HEK293 (cell line): ENCODE measurements at regions not wholly inside any gene's neighbourhood (a gene's known extent, or its start where the extent isn't known, plus 50 kb on each side); places are given as distances from the start of the nearest gene placed in this dataset.

ENCODE experiments used
- CTCF ChIA-PET: fragments of 350-600 bp; formaldehyde crosslinking; extraction: SDS; loops from one replicate; lab custom pipeline; 2021; ENCODE audit warnings: antibody characterized with exemption; lab: Yijun Ruan, JAX
- POLR2A ChIA-PET: fragments of 300-600 bp; formaldehyde crosslinking; extraction: SDS; loops from one replicate; lab custom pipeline; 2020; ENCODE audit warnings: antibody characterized with exemption, inconsistent platforms; lab: Yijun Ruan, JAX
- H3K27ac ChIP-seq: fragments of 200-500 bp; sonication (Bioruptor generic); 2 replicates; pipeline ENCODE4 v1.5.1; 2014; ENCODE audit warnings: low read depth, low read length, control low read depth, inconsistent platforms; ENCODE audit errors: extremely low read depth
- H3K36me3 ChIP-seq, 2 experiments: fragments of 200-500 bp in 1 of 2; sonication (Bioruptor generic) in 1 of 2; 1 replicate in 1 of 2; 2 replicates in 1 of 2; pipeline ENCODE4 v1.5.1; 2014 to 2017; ENCODE audit warnings: inconsistent platforms in 2 of 2, low read length in 2 of 2; ENCODE audit not compliant: control insufficient read depth in 2 of 2, insufficient read depth in 1 of 2
- H3K4me1 ChIP-seq: fragments of 200-500 bp; sonication (Bioruptor generic); 2 replicates; pipeline ENCODE4 v1.5.1; 2014; ENCODE audit warnings: mild to moderate bottlenecking, low read length, inconsistent platforms; ENCODE audit not compliant: control insufficient read depth, insufficient read depth
- H3K4me3 ChIP-seq: 2 replicates; pipeline ENCODE4 v1.5.1; 2011; ENCODE audit warnings: low read depth, mild to moderate bottlenecking, control low read depth, low read length, moderate library complexity
- H3K9me3 ChIP-seq: fragments of 200-500 bp; sonication (Bioruptor generic); 2 replicates; pipeline ENCODE4 v1.5.1; 2014; ENCODE audit warnings: low read depth, low read length, inconsistent platforms; ENCODE audit not compliant: control insufficient read depth, insufficient read depth
- EGR2 ChIP-seq: fragments of 450-650 bp; formaldehyde crosslinking; IDR thresholded peaks from 2 replicates; pipeline ENCODE4 v1.5.1; 2016; ENCODE audit warnings: low read depth, missing biosample characterization, missing genetic modification characterization
- GLIS1 ChIP-seq: fragments of 450-650 bp; formaldehyde crosslinking; IDR thresholded peaks from 2 replicates; pipeline ENCODE4 v1.5.1; 2016; ENCODE audit warnings: missing biosample characterization, missing genetic modification characterization
- GLIS2 ChIP-seq: fragments of 450-650 bp; formaldehyde crosslinking; IDR thresholded peaks from 2 replicates; pipeline ENCODE4 v1.5.1; 2016; ENCODE audit warnings: missing biosample characterization, missing genetic modification characterization
- PATZ1 ChIP-seq: fragments of 450-650 bp; formaldehyde crosslinking; IDR thresholded peaks from 2 replicates; pipeline ENCODE4 v1.5.1; 2016; ENCODE audit warnings: missing biosample characterization, missing genetic modification characterization
- PRDM2 ChIP-seq: fragments of 450-650 bp; formaldehyde crosslinking; IDR thresholded peaks from 2 replicates; pipeline ENCODE4 v1.5.1; 2016; ENCODE audit warnings: missing biosample characterization, missing genetic modification characterization, borderline replicate concordance
- ZBTB20 ChIP-seq: fragments of 450-650 bp; formaldehyde crosslinking; IDR thresholded peaks from 2 replicates; pipeline ENCODE4 v1.5.1; 2016; ENCODE audit warnings: missing biosample characterization, missing genetic modification characterization
- ZBTB48 ChIP-seq: fragments of 450-650 bp; formaldehyde crosslinking; IDR thresholded peaks from 2 replicates; pipeline ENCODE4 v1.5.1; 2016; ENCODE audit warnings: missing biosample characterization, missing genetic modification characterization
- ZFHX2 ChIP-seq: fragments of 450-650 bp; formaldehyde crosslinking; conservative IDR thresholded peaks from 2 replicates; pipeline ENCODE4 v1.5.1; 2016; ENCODE audit warnings: missing biosample characterization, missing genetic modification characterization
- ZFP41 ChIP-seq: fragments of 450-650 bp; formaldehyde crosslinking; IDR thresholded peaks from 2 replicates; pipeline ENCODE4 v1.5.1; 2016; ENCODE audit warnings: missing biosample characterization, missing genetic modification characterization, borderline replicate concordance
- ZIC2 ChIP-seq: fragments of 450-650 bp; formaldehyde crosslinking; IDR thresholded peaks from 2 replicates; pipeline ENCODE4 v1.5.1; 2016; ENCODE audit warnings: missing biosample characterization, missing genetic modification characterization
- ZNF394 ChIP-seq: fragments of 450-650 bp; formaldehyde crosslinking; IDR thresholded peaks from 2 replicates; pipeline ENCODE4 v1.5.1; 2016; ENCODE audit warnings: missing biosample characterization, missing genetic modification characterization, mild to moderate bottlenecking, moderate library complexity, borderline replicate concordance
- ZNF473 ChIP-seq: fragments of 450-650 bp; formaldehyde crosslinking; IDR thresholded peaks from 2 replicates; pipeline ENCODE4 v1.5.1; 2017; ENCODE audit warnings: missing biosample characterization, missing genetic modification characterization
- ZNF704 ChIP-seq: fragments of 450-650 bp; formaldehyde crosslinking; IDR thresholded peaks from 2 replicates; pipeline ENCODE4 v1.5.1; 2016; ENCODE audit warnings: missing biosample characterization, missing genetic modification characterization
- TF ChIP-seq, protein P1 (sequence below): fragments of 450-650 bp; formaldehyde crosslinking; IDR thresholded peaks from 2 replicates; pipeline ENCODE4 v1.5.1; 2016; ENCODE audit warnings: missing biosample characterization, missing genetic modification characterization

- Histone ChIP-seq H3K4me1 (no peaks in the 10 kb centered on the region), H3K36me3 (no peaks in the 10 kb centered on the region), H3K27ac (no peak overlapping the region), H3K9me3 (no peaks in the 10 kb centered on the region), H3K4me3 (no peak overlapping the region)
- ChIA-PET CTCF (interaction anchor here (0.6 to 1.2 kb wide), 3 partner anchors 12 to 219 kb away, joined by 3 to 6 read pairs (median 3); no protein-coding TSS in a partner anchor), POLR2A (no interaction called here)
- TF ChIP-seq ZFHX2 (0 out of 2 replicates have a peak, but pooled peaks have one; percentile 17), ZNF473 (tag by site-specific recombination) (no peak), ZNF394 (tag by site-specific recombination) (no peak), EGR2 (tag by site-specific recombination) (no peak)
Observed at GRCh38 chr15:66630801-66631351, 65.1 kb upstream of the LCTL start.

GRCh38 chr15:66631616-66632263 is 65.9 kb upstream of the LCTL start:
- Histone ChIP-seq H3K36me3 (no peaks in the 10 kb centered on the region), H3K9me3 (no peaks in the 10 kb centered on the region), H3K4me3 (no peak overlapping the region), H3K27ac (no peak overlapping the region), H3K4me1 (no peaks in the 10 kb centered on the region)
- TF ChIP-seq ZNF704 (tag by site-specific recombination) (no peak), PRDM2 (tag by site-specific recombination) (no peak), ZBTB48 (tag by site-specific recombination) (peak; percentile 58), GLIS2 (tag by site-specific recombination) (peak; percentile 35; the same call in 1 of the 2 replicates), ZIC2 (tag by site-specific recombination) (peak; percentile 88), GLIS1 (tag by site-specific recombination) (peak; percentile 93), ZBTB20 (peak; percentile 37; the same call in 1 of the 2 replicates)
- ChIA-PET POLR2A (no interaction called here), CTCF (interaction anchor here (0.6 to 3.1 kb wide), 4 partner anchors 13 to 75 kb away, joined by 3 to 22 read pairs (median 4); no protein-coding TSS in a partner anchor)

DNA sequence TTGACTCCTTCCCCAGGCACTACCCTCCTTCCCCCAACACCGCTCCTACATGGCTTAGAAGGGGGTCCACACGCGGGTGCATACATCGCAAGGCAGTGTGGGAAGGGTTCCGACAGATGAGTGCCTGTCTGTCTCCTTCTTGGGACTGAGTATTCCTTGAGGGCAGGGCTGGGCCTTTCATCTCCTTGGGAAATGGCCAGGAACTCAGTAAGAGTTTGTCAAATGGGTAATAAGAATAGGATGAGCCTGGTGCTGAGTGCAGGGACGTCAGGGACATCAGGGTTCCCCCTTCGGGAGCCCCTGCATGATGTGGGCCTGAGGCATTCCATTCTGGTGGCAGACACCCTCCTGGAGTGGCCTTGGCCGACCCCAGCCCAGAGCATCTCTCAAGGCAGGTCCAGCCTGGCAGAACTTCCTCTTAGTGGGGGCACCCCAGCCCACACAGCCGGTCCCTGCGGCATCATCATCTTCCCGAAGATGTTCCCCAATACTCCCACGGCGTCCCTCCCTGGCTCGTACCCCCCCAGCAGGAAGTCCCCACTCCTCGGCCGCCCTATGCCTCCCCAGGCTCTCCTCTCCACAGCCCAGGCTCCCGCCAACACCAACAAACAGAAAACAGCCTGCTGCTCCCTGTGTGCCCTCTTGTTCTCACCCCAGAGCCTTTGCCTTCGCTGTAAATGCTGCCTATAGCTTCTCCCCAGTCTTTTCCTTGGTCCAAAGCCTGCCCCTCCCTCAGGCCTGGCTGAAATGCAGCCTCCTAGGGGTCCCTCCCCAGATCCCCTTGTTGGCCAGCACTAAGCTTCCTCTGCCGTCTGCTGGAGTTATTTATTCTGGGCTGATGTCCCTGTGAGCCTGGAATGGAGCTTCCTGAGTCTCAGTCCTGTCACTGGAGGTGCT is 67.5 kb upstream of the LCTL start:
- H3K9me3 ChIP-seq = no peaks in the 10 kb centered on the region
- ChIA-PET CTCF (interaction anchor here (0.5 to 3.1 kb wide), 6 partner anchors 12 to 218 kb away, joined by 3 to 22 read pairs (median 4); no protein-coding TSS in a partner anchor), POLR2A (no interaction called here)
- TF ChIP-seq ZIC2 (tag by site-specific recombination) (peak; percentile 45), ZFP41 (tag by site-specific recombination) (no peak), PATZ1 (peak; percentile 20; the same call in 1 of the 2 replicates)
- TF ChIP-seq, protein P1, sequence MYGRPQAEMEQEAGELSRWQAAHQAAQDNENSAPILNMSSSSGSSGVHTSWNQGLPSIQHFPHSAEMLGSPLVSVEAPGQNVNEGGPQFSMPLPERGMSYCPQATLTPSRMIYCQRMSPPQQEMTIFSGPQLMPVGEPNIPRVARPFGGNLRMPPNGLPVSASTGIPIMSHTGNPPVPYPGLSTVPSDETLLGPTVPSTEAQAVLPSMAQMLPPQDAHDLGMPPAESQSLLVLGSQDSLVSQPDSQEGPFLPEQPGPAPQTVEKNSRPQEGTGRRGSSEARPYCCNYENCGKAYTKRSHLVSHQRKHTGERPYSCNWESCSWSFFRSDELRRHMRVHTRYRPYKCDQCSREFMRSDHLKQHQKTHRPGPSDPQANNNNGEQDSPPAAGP = 0 out of 2 replicates have a peak, but pooled peaks have one; percentile 10
- no peak overlapping the region for H3K27ac ChIP-seq
- no peaks in the 10 kb centered on the region for H3K4me1 ChIP-seq
- H3K36me3 ChIP-seq = no peaks in the 10 kb centered on the region
- H3K4me3 ChIP-seq = no peak overlapping the region
